ENCODE measurements at regions not wholly inside any gene's neighbourhood (a gene's known extent, or its start where the extent isn't known, plus 50 kb on each side); places are given as distances from the start of the nearest gene placed in this dataset.
"Not testable (repeated sequence)": the region's sequence is repeated elsewhere in the genome, so short reads cannot be mapped to it uniquely, and the experiment has no call there.

DNA sequence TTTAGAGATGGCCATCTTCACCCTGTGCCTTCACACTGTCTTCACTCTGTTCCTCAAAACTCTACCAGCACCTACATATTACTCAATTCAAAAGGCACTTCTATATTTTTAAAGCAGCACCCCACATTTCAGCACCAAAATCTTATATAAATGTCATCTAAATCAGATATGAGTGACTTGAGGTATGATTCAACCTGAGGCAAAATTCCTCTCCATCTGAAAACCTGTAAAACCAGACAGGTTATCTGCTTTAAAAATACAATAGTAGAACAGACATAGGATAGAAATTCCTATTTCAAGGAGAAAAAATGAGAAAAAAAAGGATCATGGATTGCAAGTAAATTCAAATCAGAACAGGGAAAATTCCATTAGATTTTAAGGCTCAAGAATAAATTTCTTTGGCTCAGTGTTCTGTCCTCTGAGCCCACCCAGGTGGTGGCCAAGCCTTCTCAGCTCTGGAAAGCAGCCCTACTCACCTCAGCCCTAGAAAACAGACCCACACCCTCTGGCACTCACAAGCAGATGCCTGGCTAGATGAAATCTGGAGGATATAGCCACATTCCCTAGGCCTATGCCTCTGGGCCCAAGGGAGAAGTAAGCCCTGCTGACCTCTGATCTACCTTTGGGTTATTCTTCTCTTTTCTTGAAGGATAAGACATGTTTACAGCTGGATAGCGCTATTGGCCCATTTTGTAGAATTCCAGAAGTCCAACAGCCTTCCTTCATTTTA, 211.1 kb upstream of the XIST start:
- DNase-seq = no peak

DNA sequence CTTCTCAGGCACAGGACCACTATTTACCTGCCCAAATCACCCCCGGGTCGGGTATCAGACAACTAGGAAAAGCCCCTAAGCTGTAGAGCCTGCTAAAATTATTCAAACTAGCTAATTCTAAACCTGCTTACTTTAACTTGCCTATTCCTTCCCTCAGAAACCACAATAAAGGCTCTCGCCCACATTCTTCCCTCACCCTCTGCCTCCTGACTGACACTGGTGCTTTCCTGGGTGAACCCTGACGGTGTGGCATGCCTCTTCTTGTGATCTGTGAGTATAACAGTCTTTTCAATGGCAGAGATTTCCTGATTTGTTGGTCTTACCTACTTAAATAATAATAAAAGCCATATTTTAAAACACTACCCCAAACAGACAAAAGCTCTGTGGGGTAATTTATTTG, 209.4 kb upstream of the XIST start:
- DNase-seq = no peak

DNA sequence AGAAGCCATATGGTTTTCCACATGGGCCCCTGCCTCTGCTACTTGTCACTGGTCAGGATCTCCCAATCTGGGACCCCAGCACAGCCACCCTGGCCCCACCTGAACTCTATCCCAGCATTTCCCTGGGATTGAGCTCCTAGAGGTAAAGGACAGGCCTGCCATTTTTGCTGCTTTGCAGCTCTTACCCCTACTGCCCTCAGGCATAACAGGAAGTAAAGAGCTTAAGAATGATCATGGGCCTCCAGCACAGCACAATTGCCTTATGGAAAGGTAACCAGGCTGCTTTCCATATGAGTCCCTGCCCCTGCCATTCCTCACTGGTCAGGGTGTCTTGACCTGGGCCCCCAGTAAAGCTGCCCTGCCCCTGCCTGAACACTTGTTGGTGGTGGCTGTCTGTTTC, 196.6 kb upstream of the XIST start:
- DNase-seq = no peak

DNA sequence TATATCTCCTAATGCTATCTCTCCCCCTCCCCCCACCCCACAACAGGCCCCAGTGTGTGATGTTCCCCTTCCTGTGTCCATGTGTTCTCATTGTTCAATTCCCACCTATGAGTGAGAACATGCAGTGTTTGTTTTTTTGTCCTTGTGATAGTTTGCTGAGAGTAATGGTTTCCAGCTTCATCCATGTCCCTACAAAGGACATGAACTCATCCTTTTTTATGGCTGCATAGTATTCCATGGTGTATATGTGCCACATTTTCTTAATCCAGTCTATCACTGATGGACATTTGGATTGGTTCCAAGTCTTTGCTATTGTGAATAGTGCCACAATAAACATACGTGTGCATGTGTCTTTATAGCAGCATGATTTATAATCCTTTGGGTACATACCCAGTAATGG, 181.6 kb upstream of the XIST start:
- DNase-seq = not testable (repeated sequence)

DNA sequence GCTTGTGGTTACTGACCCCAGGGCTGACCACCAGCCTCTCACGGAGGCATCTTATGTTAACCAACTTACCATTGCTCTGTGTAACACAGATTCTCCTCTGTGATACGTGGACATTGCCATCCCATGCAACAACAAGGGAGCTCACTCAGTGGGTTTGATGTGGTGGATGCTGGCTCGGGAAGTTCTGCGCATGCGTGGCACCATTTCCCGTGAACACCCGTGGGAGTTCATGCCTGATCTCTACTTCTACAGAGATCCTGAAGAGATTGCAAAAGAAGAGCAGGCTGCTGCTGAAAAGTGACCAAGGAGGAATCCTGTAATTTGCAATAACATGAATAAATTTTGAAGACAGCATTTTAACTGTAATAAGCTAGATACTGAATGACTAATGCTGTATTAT, 179.0 kb upstream of the XIST start:
- DNase-seq = not testable (repeated sequence)

DNA sequence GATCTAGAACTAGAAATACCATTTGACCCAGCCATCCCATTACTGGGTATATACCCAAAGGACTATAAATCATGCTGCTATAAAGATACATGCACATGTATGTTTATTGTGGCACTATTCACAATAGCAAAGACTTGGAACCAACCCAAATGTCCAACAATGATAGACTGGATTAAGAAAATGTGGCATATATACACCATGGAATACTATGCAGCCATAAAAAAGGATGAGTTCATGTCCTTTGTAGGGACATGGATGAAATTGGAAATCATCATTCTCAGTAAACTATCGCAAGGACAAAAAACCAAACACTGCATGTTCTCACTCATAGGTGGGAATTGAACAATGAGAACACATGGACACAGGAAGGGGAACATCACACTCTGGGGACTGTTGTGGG, 178.3 kb upstream of the XIST start:
- DNase-seq = not testable (repeated sequence)

DNA sequence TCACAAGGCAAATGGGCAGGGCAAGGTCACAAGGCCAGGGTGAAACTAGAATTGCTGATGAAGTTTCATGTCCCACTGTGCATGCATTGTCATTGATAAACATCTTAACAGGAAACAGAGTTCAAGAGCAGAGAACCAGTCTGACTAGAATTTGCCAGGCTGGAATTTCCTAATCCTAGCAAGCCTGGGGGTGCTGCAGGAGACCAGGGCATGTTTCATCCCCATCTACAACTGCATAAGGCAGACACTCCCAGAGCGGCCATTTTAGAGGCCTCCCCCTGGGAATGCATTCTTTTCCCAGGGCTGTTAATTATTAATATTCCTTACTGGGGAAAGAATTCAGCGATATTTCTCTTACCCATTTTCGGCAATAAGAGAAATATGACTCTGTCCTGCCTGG, 172.6 kb upstream of the XIST start:
- DNase-seq = not testable (repeated sequence)

DNA sequence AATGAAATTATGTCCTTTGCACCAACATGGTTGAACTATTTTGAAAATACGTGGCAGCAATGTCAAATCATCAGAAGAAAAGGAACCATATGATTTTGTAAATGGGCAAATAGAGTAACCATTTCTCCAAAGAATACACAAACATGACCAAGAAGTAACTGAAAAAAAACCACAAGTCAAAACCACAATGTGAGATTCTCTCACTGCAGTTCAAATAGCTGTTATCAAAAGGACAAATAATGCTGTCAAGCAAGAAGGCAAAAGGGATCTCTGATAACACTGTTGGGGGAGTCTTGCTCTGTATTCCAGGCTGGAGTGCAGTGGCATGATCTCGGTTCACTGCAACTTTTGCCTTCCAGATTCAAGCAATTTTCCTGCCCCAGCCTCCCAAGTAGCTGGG, 170.7 kb upstream of the XIST start:
- no peak for DNase-seq

DNA sequence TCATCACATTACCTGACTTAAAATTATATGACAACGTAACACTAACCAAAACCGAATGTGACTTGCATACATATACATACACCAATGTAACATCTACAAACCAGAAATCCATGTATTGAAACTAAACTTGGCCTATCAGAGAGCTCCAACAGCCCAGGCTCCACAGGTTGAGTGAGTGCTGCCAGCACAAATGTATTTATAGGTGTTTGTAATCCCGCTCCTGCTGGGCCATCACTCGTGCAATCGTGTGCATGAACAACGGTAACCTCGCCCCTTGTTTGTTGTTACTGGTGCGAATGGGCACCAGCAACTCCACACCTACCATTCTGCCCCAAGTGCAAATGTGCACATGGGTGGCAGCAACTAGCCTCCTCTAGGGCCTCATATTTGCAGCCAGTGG, 165.7 kb upstream of the XIST start:
- no peak for DNase-seq

DNA sequence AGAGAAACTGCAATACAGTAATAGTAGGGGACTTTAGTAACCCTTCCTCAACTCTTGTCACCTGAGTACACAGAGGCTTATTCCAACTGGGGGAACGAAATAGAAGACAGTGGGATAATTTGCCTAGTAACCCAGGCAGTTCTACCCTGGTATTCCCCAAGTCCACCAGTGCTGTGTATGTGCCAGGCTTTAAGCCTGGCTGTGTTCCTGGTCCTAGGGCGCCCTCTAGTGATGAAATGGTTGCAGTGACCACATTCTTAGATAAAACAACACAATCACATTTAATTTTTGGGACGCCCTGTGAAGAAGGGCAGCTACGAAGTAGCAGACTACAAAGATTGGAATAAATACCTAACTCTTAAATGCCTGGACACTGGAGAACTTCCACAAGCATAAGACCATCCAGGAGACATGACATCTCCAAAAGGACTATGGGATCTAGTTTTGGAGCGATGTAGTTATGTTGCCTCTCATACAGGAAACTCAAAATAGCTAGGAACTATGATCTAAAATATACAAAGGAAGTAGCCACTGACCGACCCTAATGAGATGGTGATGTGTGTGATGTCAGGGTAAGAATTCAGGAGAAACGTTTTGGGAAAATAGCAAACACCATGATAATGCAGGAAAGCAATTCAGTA, 163.0 kb upstream of the XIST start:
- peak; percentile 60 to 76 (median 72) for DNase-seq

DNA sequence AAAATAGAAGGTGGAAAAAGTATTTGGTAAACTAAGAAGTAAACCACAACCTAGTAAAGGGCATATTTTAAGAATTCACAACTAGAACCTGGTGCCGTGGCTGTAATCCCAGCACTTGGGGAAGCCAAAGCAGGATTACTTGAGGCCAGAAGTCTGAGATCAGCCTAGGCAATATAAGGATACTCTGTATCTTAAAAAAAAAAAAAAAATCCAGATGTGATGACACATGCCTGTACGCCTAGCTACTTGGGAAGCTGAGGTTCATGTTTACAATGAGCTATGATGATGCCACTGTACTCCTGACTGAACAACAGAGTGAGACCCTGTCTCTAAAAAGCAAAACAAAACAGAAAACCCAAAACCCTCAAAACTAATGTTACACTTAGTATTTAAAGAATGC, 156.5 kb upstream of the XIST start:
- DNase-seq = no peak

DNA sequence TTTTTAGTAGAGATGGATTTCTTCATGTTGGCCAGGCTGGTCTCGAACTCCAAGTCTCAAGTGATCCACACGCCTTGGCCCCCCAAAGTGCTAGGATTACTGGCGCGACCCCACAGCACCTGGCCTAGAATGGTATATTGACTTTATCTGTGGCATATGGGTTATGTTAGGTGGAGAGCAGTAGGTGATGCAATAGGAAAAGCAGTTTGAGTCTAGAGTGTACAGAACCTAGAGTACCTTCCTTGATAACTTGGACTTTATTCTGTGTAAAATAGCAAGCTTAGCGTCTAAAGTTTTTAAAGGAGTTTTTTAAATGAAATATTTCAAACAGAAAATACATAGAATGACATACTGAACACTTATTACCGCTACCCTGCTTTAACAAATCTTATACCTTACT, 139.5 kb upstream of the XIST start:
- no peak for DNase-seq

DNA sequence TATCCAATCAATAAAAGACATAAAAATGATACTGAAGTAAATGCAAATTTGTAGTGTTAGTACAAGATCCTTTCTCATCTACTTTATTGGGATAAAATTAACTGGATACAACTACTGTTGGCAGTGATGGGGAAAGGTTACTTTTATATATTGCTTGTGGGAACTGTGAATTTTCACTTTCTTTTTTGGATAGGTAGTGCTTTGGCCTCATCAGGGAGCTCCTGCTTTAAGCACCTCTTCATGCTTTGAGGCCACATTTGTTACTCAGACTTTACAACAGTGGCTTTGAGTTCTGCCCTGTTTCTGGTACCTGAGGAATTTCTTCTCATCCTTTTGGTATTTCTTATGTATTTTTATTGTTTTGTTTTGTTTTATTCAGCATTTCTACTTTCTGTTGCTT, 134.7 kb upstream of the XIST start:
- DNase-seq = no peak

DNA sequence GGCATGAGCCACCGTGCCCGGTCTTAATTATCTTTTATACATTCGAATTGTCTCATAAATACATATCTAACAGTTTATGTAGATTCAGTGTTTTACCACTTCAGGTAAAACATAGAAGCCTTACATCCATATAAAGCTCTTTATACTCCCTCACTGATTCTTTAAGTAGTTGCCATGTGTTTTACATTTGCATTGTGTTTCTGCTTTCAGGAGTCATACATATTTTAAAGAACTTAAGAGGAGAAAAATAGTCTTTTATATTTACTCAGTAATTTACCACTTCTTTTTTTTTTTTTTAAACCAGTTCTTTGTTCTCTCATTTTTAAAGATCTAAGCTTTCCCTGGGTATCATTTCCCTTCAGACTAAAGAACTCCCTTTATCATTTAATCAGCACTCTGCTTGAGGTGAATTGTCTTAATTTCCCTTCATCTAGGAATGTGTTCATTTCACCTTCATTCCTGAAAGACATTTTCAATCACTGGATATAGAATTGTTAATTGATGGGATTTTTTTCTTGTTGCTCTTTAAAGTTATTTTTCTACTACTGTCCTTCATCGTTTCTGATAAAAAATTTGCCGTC, 127.1 kb upstream of the XIST start:
- DNase-seq = no peak

DNA sequence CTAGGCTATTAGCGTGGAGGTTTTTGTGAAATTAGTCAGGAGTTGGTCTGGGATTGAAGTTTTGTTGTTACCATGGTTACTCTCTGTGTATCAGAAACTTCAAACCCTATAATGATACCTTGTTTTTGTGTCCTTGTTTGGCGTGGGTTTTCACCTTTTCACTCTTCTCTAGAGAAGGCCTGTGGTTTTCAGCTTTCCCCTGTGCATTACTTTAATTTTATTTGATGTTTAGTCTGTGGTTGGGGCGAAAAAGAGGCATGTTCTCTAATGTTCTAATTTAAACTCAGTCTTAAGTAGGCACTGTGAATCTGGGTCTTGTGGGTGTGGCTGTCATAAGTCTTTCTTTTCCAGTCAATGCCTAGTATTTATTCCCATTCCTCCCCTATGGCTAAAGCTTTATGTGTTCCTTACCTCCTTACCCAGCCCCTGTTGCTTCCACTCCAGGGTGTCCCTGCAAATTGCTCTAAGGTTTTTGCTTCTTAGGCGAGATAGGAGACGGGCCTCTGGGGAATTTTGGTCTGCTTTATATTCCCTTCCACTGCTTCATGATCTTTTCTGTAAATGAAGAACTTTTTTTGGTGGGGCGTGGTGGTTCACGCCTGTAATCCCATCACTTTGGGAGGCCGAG, 125.1 kb upstream of the XIST start:
- DNase-seq = no peak

DNA sequence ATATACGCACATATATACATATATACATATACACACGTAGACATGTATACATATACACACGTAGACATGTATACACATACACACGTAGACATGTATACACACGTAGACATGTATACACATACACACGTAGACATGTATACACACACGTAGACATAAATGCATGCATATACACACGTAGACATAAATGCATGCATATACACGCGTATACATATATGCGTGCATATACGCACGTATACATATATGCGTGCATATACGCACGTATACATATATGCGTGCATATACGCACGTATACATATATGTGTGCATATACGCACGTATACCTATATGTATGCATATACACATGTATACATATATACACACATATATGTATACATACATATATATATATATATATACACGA, 114.9 kb upstream of the XIST start:
- not testable (repeated sequence) for DNase-seq

DNA sequence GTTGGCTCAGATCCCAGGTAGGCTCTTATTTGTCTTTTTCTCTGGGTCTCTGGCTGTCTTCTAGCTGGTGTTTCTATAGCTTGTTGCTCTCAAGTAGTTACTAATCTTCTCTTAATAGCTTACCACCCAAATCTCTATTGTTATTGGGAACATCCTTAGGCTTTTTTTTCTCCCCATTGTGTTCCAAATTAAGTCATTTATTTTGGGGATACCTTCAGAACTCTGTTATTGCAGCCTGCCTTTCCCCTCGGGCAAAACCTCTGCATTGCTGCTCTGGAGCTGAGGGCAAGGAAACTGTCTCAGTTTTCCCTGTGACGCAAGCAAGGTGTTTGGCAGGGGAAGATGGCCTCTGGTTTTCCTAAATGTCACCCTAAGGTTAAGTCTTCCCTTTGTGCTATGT, 113.3 kb upstream of the XIST start:
- DNase-seq = no peak

DNA sequence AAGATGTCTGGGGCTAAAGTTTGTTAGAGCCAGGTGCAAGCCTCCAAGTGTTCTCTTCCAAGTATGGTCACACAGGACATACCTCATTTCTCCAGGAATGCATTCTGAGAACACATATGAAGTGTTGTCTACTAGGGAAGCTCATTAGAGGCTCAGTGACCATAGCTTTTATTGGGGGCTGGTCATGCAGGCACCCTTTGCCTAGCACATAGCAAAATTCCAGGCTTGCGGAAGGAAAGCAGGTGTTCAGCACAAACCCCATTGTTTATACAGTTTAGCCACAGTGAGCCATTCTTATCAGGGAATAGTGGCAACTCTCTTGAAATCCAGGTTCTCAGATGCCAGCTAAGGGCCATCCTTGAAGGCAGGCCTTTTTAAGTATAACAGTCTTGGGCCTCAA, 112.1 kb upstream of the XIST start:
- no peak for DNase-seq

DNA sequence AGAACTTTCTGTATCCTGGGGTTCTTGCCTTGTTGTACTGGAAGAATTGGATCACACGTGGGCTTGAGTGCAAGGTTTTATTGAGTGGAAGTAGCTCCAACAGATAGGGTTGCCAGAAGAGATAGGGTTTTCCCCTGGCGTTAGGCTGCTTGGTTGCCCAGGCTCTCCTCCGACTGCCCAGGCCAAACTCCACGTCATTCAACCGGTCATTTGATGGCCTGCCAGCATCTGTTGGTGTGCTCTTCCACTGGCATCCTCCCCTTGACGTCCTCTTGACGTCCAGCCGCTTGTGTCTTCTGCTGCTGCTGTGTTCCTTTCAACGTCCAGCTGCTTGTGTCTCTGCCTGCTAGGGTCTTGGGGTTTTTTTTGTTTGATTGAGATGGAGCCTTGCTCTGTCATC, 111.2 kb upstream of the XIST start:
- no peak for DNase-seq

DNA sequence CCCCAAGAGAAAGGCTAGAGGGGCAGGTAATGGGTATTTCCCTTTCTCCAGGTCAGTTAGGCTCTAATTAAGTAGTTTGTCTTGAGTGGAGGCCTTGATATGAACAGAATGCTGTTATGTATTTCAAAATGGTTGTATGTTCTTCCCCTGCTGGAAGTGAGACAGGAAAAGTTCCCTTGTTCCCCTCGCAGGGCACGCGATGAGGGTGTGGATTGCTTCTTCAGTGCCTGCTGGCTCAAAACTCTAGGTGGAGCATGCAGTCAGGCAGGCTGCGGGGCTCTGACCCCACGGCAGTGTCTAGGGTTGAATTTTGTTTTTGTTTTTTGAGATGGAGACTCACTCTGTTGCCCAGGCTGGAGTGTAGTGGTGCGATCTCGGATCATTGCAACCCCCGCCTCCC, 110.4 kb upstream of the XIST start:
- DNase-seq = no peak

DNA sequence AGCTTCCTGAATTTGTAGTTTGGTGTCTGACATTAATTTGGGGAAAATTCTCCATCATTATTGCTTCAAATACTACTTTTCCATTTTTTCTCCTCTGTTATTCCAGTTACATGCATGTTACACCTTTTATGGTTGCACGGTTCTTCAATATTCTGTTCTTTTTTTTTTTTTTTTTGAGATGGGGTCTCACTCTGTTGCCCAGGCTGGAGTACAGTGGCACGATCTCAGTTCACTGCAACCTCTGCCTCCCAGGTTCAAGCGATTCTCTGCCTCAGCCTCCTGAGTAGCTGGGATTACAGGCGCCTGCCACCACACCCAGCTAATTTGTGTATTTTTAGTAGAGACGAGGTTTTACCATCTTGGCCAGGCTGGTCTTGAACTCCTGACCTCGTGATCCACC, 109.4 kb upstream of the XIST start:
- not testable (repeated sequence) for DNase-seq

DNA sequence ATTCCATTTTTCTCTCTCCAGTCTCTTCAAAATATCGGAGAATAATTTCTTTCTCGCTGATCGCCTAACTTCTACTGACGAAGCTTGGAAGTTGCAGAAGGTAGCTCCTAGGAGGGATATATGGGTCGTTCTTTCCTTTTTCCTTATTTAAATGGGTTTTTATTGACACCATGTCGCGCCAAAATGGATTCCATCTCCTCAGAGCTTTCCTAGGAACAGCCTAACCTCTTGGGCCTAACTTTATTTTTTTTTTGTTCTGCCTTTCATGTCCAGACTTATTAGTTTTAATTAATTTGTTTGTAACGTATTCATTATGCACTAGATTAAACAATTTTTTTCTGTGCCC, 92.0 kb upstream of the XIST start:
- DNase-seq = peak in 3 of 4 experiments; percentile 2 to 30 (median 20)

DNA sequence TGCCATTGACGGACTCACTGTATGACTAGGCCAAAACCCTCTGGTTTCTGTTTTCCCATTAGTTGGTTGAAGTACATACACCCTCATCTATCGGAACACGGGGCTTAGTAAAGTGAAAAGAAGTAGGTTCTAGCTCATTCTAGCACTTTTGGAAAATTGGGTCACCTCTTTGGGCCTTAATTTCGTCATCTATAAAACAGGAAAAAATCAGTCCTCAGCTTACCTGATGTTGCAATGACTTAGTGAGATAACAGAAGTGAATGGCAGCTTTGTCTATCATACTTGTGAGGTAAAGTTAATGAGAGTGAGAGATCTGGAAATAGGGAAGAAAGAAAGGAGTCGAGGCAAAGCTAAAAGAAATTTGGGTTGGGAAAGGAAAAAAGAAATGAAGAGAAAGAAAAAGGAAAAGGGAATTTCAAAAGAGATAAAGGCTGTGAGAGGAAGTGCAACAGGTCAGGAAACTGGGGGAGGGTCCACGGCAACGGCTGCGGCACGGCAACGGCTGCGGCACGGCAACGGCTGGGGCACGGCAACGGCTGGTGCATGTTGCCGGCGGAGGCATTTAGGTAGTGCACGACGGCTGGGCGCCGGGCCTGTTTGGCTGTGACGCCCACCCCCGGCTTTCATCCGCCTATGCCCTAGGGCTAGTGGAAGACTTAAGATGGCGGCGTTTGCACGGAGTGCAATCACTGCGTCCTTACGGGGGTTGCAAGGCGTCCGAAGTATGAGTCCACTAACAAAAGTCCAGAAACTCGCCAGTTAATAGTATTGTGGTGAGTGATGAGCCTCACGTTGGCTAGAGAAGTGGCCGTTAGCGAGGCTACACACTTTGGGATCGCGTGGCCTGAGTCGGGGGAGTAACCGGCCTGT, 91.4 kb upstream of the XIST start:
- DNase-seq = peak; percentile 90 to 94 (median 92)

Data from suppressor macrophage (primary cell).